SK-N-SH treated with all-trans-retinoic acid at 6 μM for 48 hours (cell line): ENCODE measurements at regions not wholly inside any gene's neighbourhood (a gene's known extent, or its start where the extent isn't known, plus 50 kb on each side); places are given as distances from the start of the nearest gene placed in this dataset.

ENCODE experiments used
- ATAC-seq: fragments of 200-7000 bp; cut with Tn5 transposase; 3 replicates; pipeline ENCODE4 v1.9.1; 2020; ENCODE audit warnings: mild to moderate bottlenecking, moderate library complexity
- ARNTL ChIP-seq: fragments of 450-650 bp; formaldehyde crosslinking; IDR thresholded peaks from 2 replicates; pipeline ENCODE4 v1.5.0; 2020; ENCODE audit warnings: low read depth, mild to moderate bottlenecking, moderate library complexity, borderline replicate concordance
- BACH2 ChIP-seq: fragments of 250-450 bp; sonication (Bioruptor Pico); IDR thresholded peaks from 2 replicates; pipeline ENCODE4 v1.9.0; 2021; ENCODE audit warnings: mild to moderate bottlenecking, borderline replicate concordance
- CREB5 ChIP-seq: fragments of 250-450 bp; sonication (Bioruptor Pico); IDR thresholded peaks from 2 replicates; pipeline ENCODE4 v1.5.1; 2020; ENCODE audit warnings: low read depth, mild to moderate bottlenecking, moderate library complexity
- CSDC2 ChIP-seq: fragments of 250-450 bp; sonication (Bioruptor Pico); IDR thresholded peaks from 2 replicates; pipeline ENCODE4 v1.5.0; 2020; ENCODE audit warnings: mild to moderate bottlenecking, moderate library complexity
- CSRNP3 ChIP-seq: fragments of 250-450 bp; sonication (Bioruptor Pico); IDR thresholded peaks from 2 replicates; pipeline ENCODE4 v1.5.1; 2021; ENCODE audit warnings: mild to moderate bottlenecking, moderate library complexity
- ESRRG ChIP-seq: fragments of 250-450 bp; sonication (Bioruptor Pico); IDR thresholded peaks from 2 replicates; pipeline ENCODE4 v1.6.1; 2021; ENCODE audit warnings: mild to moderate bottlenecking
- GLIS3 ChIP-seq: fragments of 250-450 bp; sonication (Bioruptor Pico); IDR thresholded peaks from 2 replicates; pipeline ENCODE4 v1.5.0; 2020; ENCODE audit warnings: mild to moderate bottlenecking, moderate library complexity
- ISL1 ChIP-seq: fragments of 250-450 bp; sonication (Bioruptor Pico); IDR thresholded peaks from 2 replicates; pipeline ENCODE4 v2.1.2; 2022; ENCODE audit warnings: mild to moderate bottlenecking, moderate library complexity
- OSR1 ChIP-seq: fragments of 250-450 bp; sonication (Bioruptor Pico); IDR thresholded peaks from 2 replicates; pipeline ENCODE4 v1.8.0; 2022; ENCODE audit warnings: moderate library complexity, mild to moderate bottlenecking, inconsistent platforms
- PATZ1 ChIP-seq: fragments of 250-450 bp; sonication (Bioruptor Pico); IDR thresholded peaks from 2 replicates; pipeline ENCODE4 v1.8.0; 2020; ENCODE audit warnings: mild to moderate bottlenecking, moderate library complexity, borderline replicate concordance
- POU6F1 ChIP-seq: fragments of 250-450 bp; sonication (Bioruptor Pico); IDR thresholded peaks from 2 replicates; pipeline ENCODE4 v1.8.0; 2021; ENCODE audit warnings: low read depth, mild to moderate bottlenecking, moderate library complexity, borderline replicate concordance
- PPARA ChIP-seq: fragments of 250-450 bp; sonication (Bioruptor Pico); IDR thresholded peaks from 2 replicates; pipeline ENCODE4 v1.5.0; 2020; ENCODE audit warnings: mild to moderate bottlenecking, borderline replicate concordance
- RARB ChIP-seq: fragments of 250-450 bp; sonication (Bioruptor Pico); IDR thresholded peaks from 2 replicates; pipeline ENCODE4 v1.8.0; 2021; ENCODE audit warnings: mild to moderate bottlenecking, moderate library complexity
- SNAI2 ChIP-seq: fragments of 250-450 bp; sonication (Bioruptor Pico); IDR thresholded peaks from 2 replicates; pipeline ENCODE4 v1.5.0; 2020; ENCODE audit warnings: mild to moderate bottlenecking, moderate library complexity
- TCF4 ChIP-seq: fragments of 250-450 bp; sonication (Bioruptor Pico); IDR thresholded peaks from 2 replicates; pipeline ENCODE4 v1.8.0; 2021; ENCODE audit warnings: mild to moderate bottlenecking, moderate library complexity, borderline replicate concordance
- TOX ChIP-seq: fragments of 250-450 bp; sonication (Bioruptor Pico); IDR thresholded peaks from 2 replicates; pipeline ENCODE4 v1.8.0; 2021; ENCODE audit warnings: mild to moderate bottlenecking, moderate library complexity, borderline replicate concordance
- TSHZ2 ChIP-seq: fragments of 250-450 bp; sonication (Bioruptor Pico); IDR thresholded peaks from 2 replicates; pipeline ENCODE4 v1.5.0; 2020; ENCODE audit warnings: mild to moderate bottlenecking, moderate library complexity
- ZC3H10 ChIP-seq: fragments of 250-450 bp; sonication (Bioruptor Pico); IDR thresholded peaks from 2 replicates; pipeline ENCODE4 v1.5.1; 2021; ENCODE audit warnings: mild to moderate bottlenecking, moderate library complexity
- ZFP3 ChIP-seq: fragments of 250-450 bp; sonication (Bioruptor Pico); IDR thresholded peaks from 2 replicates; pipeline ENCODE4 v1.5.0; 2020; ENCODE audit warnings: mild to moderate bottlenecking, moderate library complexity
- ZFP30 ChIP-seq: fragments of 450-650 bp; formaldehyde crosslinking; IDR thresholded peaks from 2 replicates; pipeline ENCODE4 v1.5.0; 2022; ENCODE audit warnings: mild to moderate bottlenecking, moderate library complexity
- ZNF70 ChIP-seq: fragments of 450-650 bp; formaldehyde crosslinking; IDR thresholded peaks from 2 replicates; pipeline ENCODE4 v1.5.0; 2020; ENCODE audit warnings: mild to moderate bottlenecking, moderate library complexity
- ZNF8 ChIP-seq: fragments of 450-650 bp; formaldehyde crosslinking; IDR thresholded peaks from 2 replicates; pipeline ENCODE4 v1.5.0; 2020; ENCODE audit warnings: mild to moderate bottlenecking, moderate library complexity

- no peak for ATAC-seq
- no peak for TF ChIP-seq SNAI2 (CRISPR knock-in tag)
- no peak for TF ChIP-seq RARB (CRISPR knock-in tag)
- TF ChIP-seq TSHZ2 (CRISPR knock-in tag), result no peak
- no peak for TF ChIP-seq GLIS3 (CRISPR knock-in tag)
- TF ChIP-seq ZNF8 (CRISPR knock-in tag), result no peak
- TF ChIP-seq ISL1 (CRISPR knock-in tag), result no peak
- no peak for TF ChIP-seq ZC3H10 (CRISPR knock-in tag)
- no peak for TF ChIP-seq ESRRG (CRISPR knock-in tag)
- no peak for TF ChIP-seq CSDC2 (CRISPR knock-in tag)
- no peak for TF ChIP-seq PATZ1
- no peak for TF ChIP-seq ARNTL (CRISPR knock-in tag)
- TF ChIP-seq ZNF70 (CRISPR knock-in tag), result no peak
- no peak for TF ChIP-seq CSRNP3 (CRISPR knock-in tag)
Measured at GRCh38 chr11:91823252-91823830, 401.3 kb upstream of the FAT3 start.

- ATAC-seq, result no peak
- TF ChIP-seq CSRNP3 (CRISPR knock-in tag) (no peak), ZFP30 (CRISPR knock-in tag) (no peak), PATZ1 (no peak), BACH2 (CRISPR knock-in tag) (no peak), ZNF8 (CRISPR knock-in tag) (no peak), PPARA (CRISPR knock-in tag) (no peak), ESRRG (CRISPR knock-in tag) (no peak), RARB (CRISPR knock-in tag) (no peak), TCF4 (CRISPR knock-in tag) (no peak), CREB5 (CRISPR knock-in tag) (no peak), POU6F1 (CRISPR knock-in tag) (no peak), TSHZ2 (CRISPR knock-in tag) (no peak), ZFP3 (CRISPR knock-in tag) (no peak), TOX (CRISPR knock-in tag) (no peak), OSR1 (CRISPR knock-in tag) (no peak), ZNF70 (CRISPR knock-in tag) (no peak)
Measured at GRCh38 chr11:91822805-91823204, 401.8 kb upstream of the FAT3 start.
